ENCODE measurements at regions not wholly inside any gene's neighbourhood (a gene's known extent, or its start where the extent isn't known, plus 50 kb on each side); places are given as distances from the start of the nearest gene placed in this dataset.

- Histone ChIP-seq H3K27me3 (ENCODE audit: low read depth) (no peaks in the 10 kb centered on the region), H3K4me3 (no peak overlapping the region), H3K27ac (replicated peaks) (no peak overlapping the region), H3K4me1 (no peaks in the 10 kb centered on the region), H3K36me3 (no peaks in the 10 kb centered on the region), H3K9me3 (replicated peaks) (peaks cover 24% of the 10 kb centered on the region)
- intact Hi-C loops (cut with micrococcal nuclease), result no loop called here
- TF ChIP-seq CTCF (IDR thresholded peaks at IDR 0.05; ENCODE audit: borderline replicate concordance), result no peak
- no peak for DNase-seq
These were observed 496.7 kb upstream of the CDH9 start for GRCh38 chr5:27535031-27535557.

GRCh38 chr5:27532305-27532704 lies 493.9 kb upstream of the CDH9 start:
- no peak overlapping the region for H3K27ac ChIP-seq (replicated peaks)
- no peak for DNase-seq
- no peaks in the 10 kb centered on the region for H3K36me3 ChIP-seq
- H3K4me1 ChIP-seq, result no peaks in the 10 kb centered on the region
- no peak overlapping the region for H3K4me3 ChIP-seq
- no peaks in the 10 kb centered on the region for H3K27me3 ChIP-seq (ENCODE audit: low read depth)
- H3K9me3 ChIP-seq (replicated peaks), result peaks cover 22% of the 10 kb centered on the region
- no peak for TF ChIP-seq CTCF (IDR thresholded peaks at IDR 0.05; ENCODE audit: borderline replicate concordance)
- intact Hi-C loops (cut with micrococcal nuclease), result no loop called here

GRCh38 chr5:27524515-27524914 lies 486.1 kb upstream of the CDH9 start:
- H3K27me3 ChIP-seq (ENCODE audit: low read depth), result no peaks in the 10 kb centered on the region
- TF ChIP-seq CTCF (IDR thresholded peaks at IDR 0.05; ENCODE audit: borderline replicate concordance), result no peak
- intact Hi-C loops (cut with micrococcal nuclease), result no loop called here
- no peak overlapping the region for H3K4me3 ChIP-seq
- H3K4me1 ChIP-seq, result no peaks in the 10 kb centered on the region
- DNase-seq, result no peak
- no peak overlapping the region for H3K27ac ChIP-seq (replicated peaks)
- peaks cover 13% of the 10 kb centered on the region for H3K9me3 ChIP-seq (replicated peaks)
- no peaks in the 10 kb centered on the region for H3K36me3 ChIP-seq

- no peak for TF ChIP-seq CTCF (IDR thresholded peaks at IDR 0.05; ENCODE audit: borderline replicate concordance)
- no peak for DNase-seq
- Histone ChIP-seq H3K27ac (replicated peaks) (no peak overlapping the region), H3K27me3 (ENCODE audit: low read depth) (no peaks in the 10 kb centered on the region), H3K36me3 (no peaks in the 10 kb centered on the region), H3K9me3 (replicated peaks) (peaks cover 19% of the 10 kb centered on the region), H3K4me3 (no peak overlapping the region), H3K4me1 (no peaks in the 10 kb centered on the region)
- intact Hi-C loops (cut with micrococcal nuclease), result no loop called here
These were observed 485.2 kb upstream of the CDH9 start for GRCh38 chr5:27523629-27524028.

GRCh38 chr5:27516437-27516836 lies 478.1 kb upstream of the CDH9 start:
- no peak overlapping the region for H3K27ac ChIP-seq (replicated peaks)
- TF ChIP-seq CTCF (IDR thresholded peaks at IDR 0.05; ENCODE audit: borderline replicate concordance), result no peak
- H3K4me1 ChIP-seq, result no peaks in the 10 kb centered on the region
- intact Hi-C loops (cut with micrococcal nuclease), result no loop called here
- H3K27me3 ChIP-seq (ENCODE audit: low read depth), result no peaks in the 10 kb centered on the region
- H3K4me3 ChIP-seq, result no peak overlapping the region
- no peak for DNase-seq
- no peaks in the 10 kb centered on the region for H3K36me3 ChIP-seq
- peaks cover 32% of the 10 kb centered on the region for H3K9me3 ChIP-seq (replicated peaks)

GRCh38 chr5:27511061-27511460 lies 472.7 kb upstream of the CDH9 start:
- Histone ChIP-seq H3K4me3 (no peak overlapping the region), H3K27ac (replicated peaks) (no peak overlapping the region), H3K4me1 (no peaks in the 10 kb centered on the region), H3K27me3 (ENCODE audit: low read depth) (no peaks in the 10 kb centered on the region), H3K36me3 (no peaks in the 10 kb centered on the region), H3K9me3 (replicated peaks) (peaks cover 3% of the 10 kb centered on the region)
- DNase-seq, result no peak
- no peak for TF ChIP-seq CTCF (IDR thresholded peaks at IDR 0.05; ENCODE audit: borderline replicate concordance)
- intact Hi-C loops (cut with micrococcal nuclease), result no loop called here

Data from left ventricle myocardium inferior (tissue), 1 donor.